ENCODE measurements at regions not wholly inside any gene's neighbourhood (a gene's known extent, or its start where the extent isn't known, plus 50 kb on each side); places are given as distances from the start of the nearest gene placed in this dataset.

DNA sequence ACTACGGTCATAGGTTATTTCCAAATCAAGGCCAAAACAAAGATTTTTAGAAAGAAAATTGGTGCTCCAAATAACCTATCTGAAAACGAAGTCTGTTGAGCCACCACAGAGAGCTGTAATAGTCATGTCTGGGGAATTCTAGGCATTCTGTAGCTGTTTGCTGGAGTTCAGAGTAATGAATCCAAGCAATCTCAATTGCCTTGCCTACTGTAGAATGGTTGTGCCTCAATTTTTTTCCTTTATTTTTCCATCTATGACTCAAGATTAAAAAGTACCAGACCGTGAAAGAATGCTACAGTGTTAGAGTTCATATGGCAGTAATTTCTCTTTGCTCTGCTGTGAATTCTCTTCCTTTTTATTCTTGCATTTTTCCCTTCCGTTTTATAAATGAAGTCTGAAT lies 1007.2 kb upstream of the ALCAM start:
- TF ChIP-seq, protein P1, sequence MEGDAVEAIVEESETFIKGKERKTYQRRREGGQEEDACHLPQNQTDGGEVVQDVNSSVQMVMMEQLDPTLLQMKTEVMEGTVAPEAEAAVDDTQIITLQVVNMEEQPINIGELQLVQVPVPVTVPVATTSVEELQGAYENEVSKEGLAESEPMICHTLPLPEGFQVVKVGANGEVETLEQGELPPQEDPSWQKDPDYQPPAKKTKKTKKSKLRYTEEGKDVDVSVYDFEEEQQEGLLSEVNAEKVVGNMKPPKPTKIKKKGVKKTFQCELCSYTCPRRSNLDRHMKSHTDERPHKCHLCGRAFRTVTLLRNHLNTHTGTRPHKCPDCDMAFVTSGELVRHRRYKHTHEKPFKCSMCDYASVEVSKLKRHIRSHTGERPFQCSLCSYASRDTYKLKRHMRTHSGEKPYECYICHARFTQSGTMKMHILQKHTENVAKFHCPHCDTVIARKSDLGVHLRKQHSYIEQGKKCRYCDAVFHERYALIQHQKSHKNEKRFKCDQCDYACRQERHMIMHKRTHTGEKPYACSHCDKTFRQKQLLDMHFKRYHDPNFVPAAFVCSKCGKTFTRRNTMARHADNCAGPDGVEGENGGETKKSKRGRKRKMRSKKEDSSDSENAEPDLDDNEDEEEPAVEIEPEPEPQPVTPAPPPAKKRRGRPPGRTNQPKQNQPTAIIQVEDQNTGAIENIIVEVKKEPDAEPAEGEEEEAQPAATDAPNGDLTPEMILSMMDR (IDR thresholded peaks at IDR 0.05; ENCODE audit: poor library complexity), result no peak
- TF ChIP-seq EZH2 (IDR thresholded peaks at IDR 0.05; ENCODE audit: borderline replicate concordance), result no peak
- no peak for TF ChIP-seq EZH2phosphoT487 (IDR thresholded peaks at IDR 0.05; ENCODE audit: low read depth, severe bottlenecking, unreplicated experiment)
